NCI-H2107 treated with DMSO at 0.1 percent for 48 hours (cell line): ENCODE measurements at regions not wholly inside any gene's neighbourhood (a gene's known extent, or its start where the extent isn't known, plus 50 kb on each side); places are given as distances from the start of the nearest gene placed in this dataset.

Source experiments
- DNase-seq: peaks from one replicate; lab custom pipeline; 2025; ENCODE audit not compliant: unreplicated experiment; lab: John Stamatoyannopoulos, UW

- no peak for DNase-seq
Observed at GRCh38 chr16:80427795-80428194, 113.0 kb upstream of the DYNLRB2 start.

- no peak for DNase-seq
Observed at GRCh38 chr16:80418517-80419355, 122.1 kb upstream of the DYNLRB2 start.

GRCh38 chr16:80417706-80418271, 123.0 kb upstream of the DYNLRB2 start:
- DNase-seq: no peak

GRCh38 chr16:80408014-80408413, 132.8 kb upstream of the DYNLRB2 start:
- DNase-seq: no peak

GRCh38 chr16:80407265-80407987, 133.4 kb upstream of the DYNLRB2 start:
- DNase-seq: no peak

GRCh38 chr16:80404847-80405246, 135.9 kb upstream of the DYNLRB2 start:
- DNase-seq: no peak

GRCh38 chr16:80403894-80404293, 136.9 kb upstream of the DYNLRB2 start:
- DNase-seq: no peak

- DNase-seq: no peak
Observed at GRCh38 chr16:80390871-80391489, 149.8 kb upstream of the DYNLRB2 start.

GRCh38 chr16:80390046-80390445, 150.7 kb upstream of the DYNLRB2 start:
- no peak for DNase-seq

- no peak for DNase-seq
Observed at GRCh38 chr16:80389338-80389737, 151.5 kb upstream of the DYNLRB2 start.

GRCh38 chr16:80387318-80387921, 153.4 kb upstream of the DYNLRB2 start:
- no peak for DNase-seq

GRCh38 chr16:80384862-80385261, 155.9 kb upstream of the DYNLRB2 start:
- no peak for DNase-seq

- no peak for DNase-seq
Observed at GRCh38 chr16:80380514-80380913, 160.3 kb upstream of the DYNLRB2 start.

GRCh38 chr16:80377096-80377956, 163.5 kb upstream of the DYNLRB2 start:
- no peak for DNase-seq

- DNase-seq: no peak
Observed at GRCh38 chr16:80375973-80376372, 164.8 kb upstream of the DYNLRB2 start.

- no peak for DNase-seq
Observed at GRCh38 chr16:80375513-80375912, 165.3 kb upstream of the DYNLRB2 start.

GRCh38 chr16:80372341-80372740, 168.5 kb upstream of the DYNLRB2 start:
- no peak for DNase-seq

- DNase-seq: peak; percentile 2
Observed at GRCh38 chr16:80369138-80369958, 171.4 kb upstream of the DYNLRB2 start.

- DNase-seq: no peak
Observed at GRCh38 chr16:80367037-80367658, 173.6 kb upstream of the DYNLRB2 start.
